Nephron (organoid): ENCODE measurements at regions not wholly inside any gene's neighbourhood (a gene's known extent, or its start where the extent isn't known, plus 50 kb on each side); places are given as distances from the start of the nearest gene placed in this dataset.

ENCODE experiments used
- H3K27ac Mint-ChIP-seq, 3 experiments: 2 replicates each; pipeline ENCODE4 v1.8.0; 2020; ENCODE audit warnings: mixed read lengths in 3 of 3, mild to moderate bottlenecking in 2 of 3, moderate library complexity in 1 of 3
- H3K27me3 Mint-ChIP-seq: 2 replicates; pipeline ENCODE4 v1.8.0; 2021; ENCODE audit warnings: low read depth, mild to moderate bottlenecking, moderate library complexity, mixed read lengths
- H3K36me3 Mint-ChIP-seq: 2 replicates; pipeline ENCODE4 v1.8.0; 2020; ENCODE audit warnings: low read depth, mixed read lengths
- H3K4me1 Mint-ChIP-seq: 2 replicates; pipeline ENCODE4 v1.8.0; 2020; ENCODE audit warnings: mixed read lengths
- H3K4me3 Mint-ChIP-seq, 3 experiments: 2 replicates each; pipeline ENCODE4 v1.8.0; 2020; ENCODE audit warnings: mild to moderate bottlenecking in 3 of 3, mixed read lengths in 3 of 3, moderate library complexity in 2 of 3
- H3K9me3 Mint-ChIP-seq: 2 replicates; pipeline ENCODE4 v1.8.0; 2020; ENCODE audit warnings: mixed read lengths
- CTCF ChIP-seq, 3 experiments: fragments of 200-600 bp; sonication (generic); IDR thresholded peaks; one replicate each; pipeline ENCODE4 v1.5.0; 2021; ENCODE audit warnings: antibody characterized with exemption in 3 of 3; ENCODE audit not compliant: unreplicated experiment in 3 of 3

- Mint-ChIP-seq H3K36me3 (no peaks in the 10 kb centered on the region), H3K4me1 (no peaks in the 10 kb centered on the region), H3K4me3 (no peak overlapping the region), H3K27me3 (no peaks in the 10 kb centered on the region), H3K27ac (no peak overlapping the region), H3K9me3 (no peaks in the 10 kb centered on the region)
- TF ChIP-seq CTCF (IDR thresholded peaks at IDR 0.05; ENCODE audit: unreplicated experiment in 3 of 3), result no peak
These were observed 271.4 kb upstream of the POU3F3 start for GRCh38 chr2:104582471-104582870.

GRCh38 chr2:104583811-104584210 is 270.1 kb upstream of the POU3F3 start:
- no peak overlapping the region for H3K27ac Mint-ChIP-seq
- no peaks in the 10 kb centered on the region for H3K36me3 Mint-ChIP-seq
- no peaks in the 10 kb centered on the region for H3K27me3 Mint-ChIP-seq
- no peak for TF ChIP-seq CTCF (IDR thresholded peaks at IDR 0.05; ENCODE audit: unreplicated experiment in 3 of 3)
- H3K4me1 Mint-ChIP-seq, result no peaks in the 10 kb centered on the region
- no peaks in the 10 kb centered on the region for H3K9me3 Mint-ChIP-seq
- no peak overlapping the region for H3K4me3 Mint-ChIP-seq

GRCh38 chr2:104584393-104584792 is 269.5 kb upstream of the POU3F3 start:
- no peaks in the 10 kb centered on the region for H3K4me1 Mint-ChIP-seq
- H3K9me3 Mint-ChIP-seq, result peaks cover under 1% of the 10 kb centered on the region
- H3K27me3 Mint-ChIP-seq, result no peaks in the 10 kb centered on the region
- no peak overlapping the region for H3K27ac Mint-ChIP-seq
- H3K4me3 Mint-ChIP-seq, result no peak overlapping the region
- no peak for TF ChIP-seq CTCF (IDR thresholded peaks at IDR 0.05; ENCODE audit: unreplicated experiment in 3 of 3)
- H3K36me3 Mint-ChIP-seq, result no peaks in the 10 kb centered on the region

- Mint-ChIP-seq H3K4me1 (no peaks in the 10 kb centered on the region), H3K9me3 (peaks cover 50% of the 10 kb centered on the region), H3K4me3 (no peak overlapping the region), H3K27ac (no peak overlapping the region), H3K27me3 (no peaks in the 10 kb centered on the region), H3K36me3 (peaks cover 11% of the 10 kb centered on the region)
- TF ChIP-seq CTCF (IDR thresholded peaks at IDR 0.05; ENCODE audit: unreplicated experiment in 3 of 3), result no peak
These were observed 258.3 kb upstream of the POU3F3 start for GRCh38 chr2:104595576-104595975.

- Mint-ChIP-seq H3K9me3 (peaks cover 45% of the 10 kb centered on the region), H3K4me1 (no peaks in the 10 kb centered on the region), H3K36me3 (peaks cover 5% of the 10 kb centered on the region), H3K27me3 (no peaks in the 10 kb centered on the region), H3K4me3 (no peak overlapping the region), H3K27ac (no peak overlapping the region)
- TF ChIP-seq CTCF (IDR thresholded peaks at IDR 0.05; ENCODE audit: unreplicated experiment in 3 of 3), result no peak
These were observed 256.0 kb upstream of the POU3F3 start for GRCh38 chr2:104597942-104598341.

GRCh38 chr2:104598636-104599035 is 255.3 kb upstream of the POU3F3 start:
- no peaks in the 10 kb centered on the region for H3K4me1 Mint-ChIP-seq
- TF ChIP-seq CTCF (IDR thresholded peaks at IDR 0.05; ENCODE audit: unreplicated experiment in 3 of 3), result no peak
- no peaks in the 10 kb centered on the region for H3K27me3 Mint-ChIP-seq
- peaks cover 39% of the 10 kb centered on the region for H3K9me3 Mint-ChIP-seq
- peaks cover 5% of the 10 kb centered on the region for H3K36me3 Mint-ChIP-seq
- H3K4me3 Mint-ChIP-seq, result no peak overlapping the region
- no peak overlapping the region for H3K27ac Mint-ChIP-seq
